SK-N-MC (cell line): ENCODE measurements at regions not wholly inside any gene's neighbourhood (a gene's known extent, or its start where the extent isn't known, plus 50 kb on each side); places are given as distances from the start of the nearest gene placed in this dataset.

Experiments used
- EZH2 ChIP-seq: fragments of 200-600 bp; sonication (generic); IDR thresholded peaks from one replicate; pipeline ENCODE4 v1.6.1; 2017; ENCODE audit warnings: antibody characterized with exemption
- FOXP2 ChIP-seq: optimal IDR thresholded peaks from 2 replicates; pipeline ENCODE3; 2011; ENCODE audit warnings: mild to moderate bottlenecking, moderate library complexity; ENCODE audit not compliant: insufficient read depth; ENCODE audit errors: extremely low read length, control extremely low read depth
- POLR2AphosphoS5 ChIP-seq: IDR thresholded peaks from 2 replicates; pipeline ENCODE4 v1.6.1; 2012; ENCODE audit warnings: mild to moderate bottlenecking, low read depth, low read length, borderline replicate concordance

- TF ChIP-seq FOXP2 (no peak), EZH2 (no peak), POLR2AphosphoS5 (no peak)
Observed at GRCh38 chr9:21543187-21543586, 61.1 kb upstream of the IFNE start.
